GM12878 (cell line): ENCODE measurements at regions not wholly inside any gene's neighbourhood (a gene's known extent, or its start where the extent isn't known, plus 50 kb on each side); places are given as distances from the start of the nearest gene placed in this dataset.

Source experiments
- ATAC-seq: fragments of 200-7000 bp; cut with Tn5 transposase; 3 replicates; pipeline ENCODE4 v1.9.1; 2020; ENCODE audit warnings: mild to moderate bottlenecking, moderate library complexity
- BruUV-seq: library from RNA; stranded (reverse); fragments of 400-500 nt; replicated peaks from 2 replicates; lab custom pipeline; 2021; lab: Mats Ljungman, UMichigan
- CTCF ChIA-PET: fragments of 300-600 bp; sonication (Branson Sonifier 250); formaldehyde crosslinking; extraction: SDS; loops from one replicate; lab custom pipeline; 2021; ENCODE audit warnings: inconsistent platforms; lab: Yijun Ruan, JAX
- POLR2A ChIA-PET: fragments of 350-600 bp; formaldehyde crosslinking; extraction: SDS; loops from one replicate; lab custom pipeline; 2021; ENCODE audit warnings: inconsistent platforms; lab: Charles Lee
- RAD21 ChIA-PET: fragments of 300-600 bp; sonication (Branson Sonifier 250); formaldehyde crosslinking; loops from one replicate; lab custom pipeline; 2023; ENCODE audit warnings: antibody characterized with exemption; ENCODE audit not compliant: unreplicated experiment; lab: Charles Lee
- SMC1A ChIA-PET: fragments of 300-600 bp; sonication (Branson Sonifier 250); formaldehyde crosslinking; loops from one replicate; lab custom pipeline; 2023; ENCODE audit not compliant: unreplicated experiment, uncharacterized antibody; lab: Charles Lee
- DNase-seq: peaks from one replicate; pipeline ENCODE4 v3.0.0-alpha.2; 2011; ENCODE audit warnings: low read depth, low spot score
- FAIRE-seq: peaks from 3 replicates; lab custom pipeline; 2011; peaks lifted over from hg19 to GRCh38; lab: Jason Lieb, UNC
- H2AFZ ChIP-seq: 2 replicates; pipeline ENCODE4 v1.6.0; 2011; ENCODE audit warnings: low read depth, low read length, control low read depth; ENCODE audit not compliant: control insufficient read depth
- H3K27ac ChIP-seq: 2 replicates; pipeline ENCODE4 v1.5.1; 2011; ENCODE audit warnings: control low read depth; ENCODE audit not compliant: control insufficient read depth, insufficient read depth
- H3K27me3 ChIP-seq, 2 experiments: replicated peaks in 1 of 2; 2 replicates each; pipeline versions ENCODE4 v1.6.0 to v1.6.1; 2011; ENCODE audit warnings: low read length in 1 of 2; ENCODE audit not compliant: control insufficient read depth in 2 of 2, insufficient read depth in 2 of 2
- H3K36me3 ChIP-seq, 2 experiments: 2 replicates each; pipeline ENCODE4 v1.5.1; 2011; ENCODE audit warnings: low read length in 1 of 2; ENCODE audit not compliant: control insufficient read depth in 2 of 2, insufficient read depth in 2 of 2
- H3K4me1 ChIP-seq: 2 replicates; pipeline ENCODE4 v1.6.1; 2011; ENCODE audit warnings: mild to moderate bottlenecking, low read length, moderate library complexity, mixed read lengths; ENCODE audit not compliant: control insufficient read depth, insufficient read depth
- H3K4me2 ChIP-seq: 2 replicates; pipeline ENCODE4 v1.6.0; 2011; ENCODE audit warnings: control low read depth; ENCODE audit not compliant: control insufficient read depth, insufficient read depth
- H3K4me3 ChIP-seq: fragments of 200-600 bp; sonication (generic); 2 replicates; pipeline ENCODE4 v1.5.1; 2016
- H3K79me2 ChIP-seq: 2 replicates; pipeline ENCODE4 v1.6.0; 2011; ENCODE audit warnings: low read length; ENCODE audit not compliant: control insufficient read depth, insufficient read depth
- H3K9ac ChIP-seq: 2 replicates; pipeline ENCODE4 v1.8.0; 2011; ENCODE audit warnings: low read length, control low read depth, mixed read lengths; ENCODE audit not compliant: control insufficient read depth, insufficient read depth
- H3K9me3 ChIP-seq: replicated peaks from 3 replicates; pipeline ENCODE4 v1.5.1; 2011; ENCODE audit warnings: mild to moderate bottlenecking, low read length; ENCODE audit not compliant: control insufficient read depth, insufficient read depth
- H4K20me1 ChIP-seq: 2 replicates; pipeline ENCODE4 v1.6.0; 2011; ENCODE audit not compliant: control insufficient read depth, insufficient read depth
- BHLHE40 ChIP-seq, 2 experiments: fragments of 450-650 bp in 1 of 2; IDR thresholded peaks; 2 replicates each; pipeline ENCODE4 v1.6.1; 2011 to 2017; ENCODE audit warnings: low read depth in 2 of 2, borderline replicate concordance in 1 of 2, improper control_type of control experiment in 1 of 2, low read length in 1 of 2, mild to moderate bottlenecking in 1 of 2
- DPF2 ChIP-seq: fragments of 450-650 bp; IDR thresholded peaks from 2 replicates; pipeline ENCODE4 v1.6.1; 2017; ENCODE audit warnings: mild to moderate bottlenecking
- EZH2 ChIP-seq: IDR thresholded peaks from 2 replicates; pipeline ENCODE4 v1.6.1; 2012; ENCODE audit warnings: low read depth, mild to moderate bottlenecking, control low read depth, inconsistent platforms, low read length, borderline replicate concordance; ENCODE audit not compliant: control insufficient read depth
- HDGF ChIP-seq: fragments of 450-650 bp; IDR thresholded peaks from 2 replicates; pipeline ENCODE4 v1.6.1; 2016; ENCODE audit warnings: antibody characterized with exemption
- IKZF1 ChIP-seq: fragments of 450-650 bp; conservative IDR thresholded peaks from 2 replicates; pipeline ENCODE4 v1.6.1; 2017; ENCODE audit warnings: antibody characterized with exemption, mild to moderate bottlenecking
- JUNB ChIP-seq: IDR thresholded peaks from 2 replicates; pipeline ENCODE4 v1.6.1; 2016; ENCODE audit warnings: antibody characterized with exemption, mild to moderate bottlenecking
- MXI1 ChIP-seq: fragments of 150-350 bp; IDR thresholded peaks from 2 replicates; pipeline ENCODE4 v1.6.1; 2011; ENCODE audit warnings: low read depth, mild to moderate bottlenecking, inconsistent platforms, low read length, improper control_type of control experiment
- MYC ChIP-seq: IDR thresholded peaks from 2 replicates; pipeline ENCODE4 v1.6.1; 2011; ENCODE audit warnings: mild to moderate bottlenecking, low read length, moderate library complexity, inconsistent platforms; ENCODE audit not compliant: insufficient read depth, insufficient replicate concordance, insufficient read length, severe bottlenecking
- NRF1 ChIP-seq: conservative IDR thresholded peaks from 2 replicates; pipeline ENCODE4 v1.6.1; 2011; ENCODE audit warnings: mild to moderate bottlenecking, low read depth, low read length, improper control_type of control experiment
- RAD51 ChIP-seq: fragments of 450-650 bp; IDR thresholded peaks from 2 replicates; pipeline ENCODE4 v1.6.1; 2016; ENCODE audit warnings: moderate library complexity, mild to moderate bottlenecking, inconsistent platforms
- RB1 ChIP-seq: fragments of 450-650 bp; formaldehyde crosslinking; IDR thresholded peaks from 2 replicates; pipeline ENCODE4 v1.6.1; 2017; ENCODE audit warnings: mild to moderate bottlenecking, borderline replicate concordance
- SPI1 ChIP-seq: IDR thresholded peaks from 2 replicates; pipeline ENCODE4 v1.6.1; 2011; ENCODE audit warnings: low read depth, mild to moderate bottlenecking, low read length, moderate library complexity, borderline replicate concordance; ENCODE audit not compliant: insufficient read depth
- ZBED1 ChIP-seq: IDR thresholded peaks from 2 replicates; pipeline ENCODE4 v1.6.1; 2016; ENCODE audit warnings: borderline replicate concordance
- ZNF24 ChIP-seq: fragments of 450-650 bp; IDR thresholded peaks from 2 replicates; pipeline ENCODE4 v1.6.1; 2017; ENCODE audit warnings: antibody characterized with exemption, mild to moderate bottlenecking
- WGBS: methylation state at CpG from one replicate; pipeline ENCODE4 v1.1.6; 2016; ENCODE audit warnings: low lambda C conversion rate; ENCODE audit not compliant: insufficient replicate concordance, insufficient coverage; ENCODE audit errors: missing lambda C conversion rate; 5-methylcytosine and 5-hydroxymethylcytosine counted together
- in situ Hi-C: fragments of 300-500 bp; cut with MboI; formaldehyde crosslinking; loops from 9 replicates; pipeline ENCODE4 v1.14.3; 2018; ENCODE audit warnings: mixed read lengths
- intact Hi-C: fragments of 100-400 bp; cut with micrococcal nuclease; formaldehyde crosslinking; loops from one replicate; pipeline ENCODE4 v1.14.2; 2022; ENCODE audit not compliant: unreplicated experiment
- TF ChIP-seq, protein P1 (sequence below): fragments of 450-650 bp; IDR thresholded peaks from 2 replicates; pipeline ENCODE4 v1.6.1; 2017; ENCODE audit warnings: mild to moderate bottlenecking, moderate library complexity
- TF ChIP-seq, protein P2 (sequence below): fragments of 450-650 bp; IDR thresholded peaks from 2 replicates; pipeline ENCODE4 v1.6.1; 2017; ENCODE audit warnings: borderline replicate concordance

- H3K9ac ChIP-seq: no peak overlapping the region
- no peak for ATAC-seq
- no peak overlapping the region for H3K27ac ChIP-seq
- H3K36me3 ChIP-seq: no peaks in the 10 kb centered on the region
- ChIA-PET SMC1A (no interaction called here), RAD21 (no interaction called here), CTCF (no interaction called here), POLR2A (no interaction called here)
- no peaks in the 10 kb centered on the region for H4K20me1 ChIP-seq
- H3K4me3 ChIP-seq: no peak overlapping the region
- intact Hi-C loops (no loop called here), in situ Hi-C loops (no loop called here)
- H2AFZ ChIP-seq: no peak overlapping the region
- no peaks in the 10 kb centered on the region for H3K9me3 ChIP-seq
- no peaks in the 10 kb centered on the region for H3K27me3 ChIP-seq
- no peak for DNase-seq
- H3K4me1 ChIP-seq: no peaks in the 10 kb centered on the region
- no peaks in the 10 kb centered on the region for H3K79me2 ChIP-seq
- H3K4me2 ChIP-seq: no peak overlapping the region
- no peak for TF ChIP-seq ZNF24
- no peak for TF ChIP-seq MYC
- TF ChIP-seq, protein P1, sequence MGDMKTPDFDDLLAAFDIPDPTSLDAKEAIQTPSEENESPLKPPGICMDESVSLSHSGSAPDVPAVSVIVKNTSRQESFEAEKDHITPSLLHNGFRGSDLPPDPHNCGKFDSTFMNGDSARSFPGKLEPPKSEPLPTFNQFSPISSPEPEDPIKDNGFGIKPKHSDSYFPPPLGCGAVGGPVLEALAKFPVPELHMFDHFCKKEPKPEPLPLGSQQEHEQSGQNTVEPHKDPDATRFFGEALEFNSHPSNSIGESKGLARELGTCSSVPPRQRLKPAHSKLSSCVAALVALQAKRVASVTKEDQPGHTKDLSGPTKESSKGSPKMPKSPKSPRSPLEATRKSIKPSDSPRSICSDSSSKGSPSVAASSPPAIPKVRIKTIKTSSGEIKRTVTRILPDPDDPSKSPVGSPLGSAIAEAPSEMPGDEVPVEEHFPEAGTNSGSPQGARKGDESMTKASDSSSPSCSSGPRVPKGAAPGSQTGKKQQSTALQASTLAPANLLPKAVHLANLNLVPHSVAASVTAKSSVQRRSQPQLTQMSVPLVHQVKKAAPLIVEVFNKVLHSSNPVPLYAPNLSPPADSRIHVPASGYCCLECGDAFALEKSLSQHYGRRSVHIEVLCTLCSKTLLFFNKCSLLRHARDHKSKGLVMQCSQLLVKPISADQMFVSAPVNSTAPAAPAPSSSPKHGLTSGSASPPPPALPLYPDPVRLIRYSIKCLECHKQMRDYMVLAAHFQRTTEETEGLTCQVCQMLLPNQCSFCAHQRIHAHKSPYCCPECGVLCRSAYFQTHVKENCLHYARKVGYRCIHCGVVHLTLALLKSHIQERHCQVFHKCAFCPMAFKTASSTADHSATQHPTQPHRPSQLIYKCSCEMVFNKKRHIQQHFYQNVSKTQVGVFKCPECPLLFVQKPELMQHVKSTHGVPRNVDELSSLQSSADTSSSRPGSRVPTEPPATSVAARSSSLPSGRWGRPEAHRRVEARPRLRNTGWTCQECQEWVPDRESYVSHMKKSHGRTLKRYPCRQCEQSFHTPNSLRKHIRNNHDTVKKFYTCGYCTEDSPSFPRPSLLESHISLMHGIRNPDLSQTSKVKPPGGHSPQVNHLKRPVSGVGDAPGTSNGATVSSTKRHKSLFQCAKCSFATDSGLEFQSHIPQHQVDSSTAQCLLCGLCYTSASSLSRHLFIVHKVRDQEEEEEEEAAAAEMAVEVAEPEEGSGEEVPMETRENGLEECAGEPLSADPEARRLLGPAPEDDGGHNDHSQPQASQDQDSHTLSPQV: no peak
- TF ChIP-seq HDGF: no peak
- no peak for TF ChIP-seq DPF2
- TF ChIP-seq BHLHE40 (IDR thresholded peaks at IDR 0.05; ENCODE audit: borderline replicate concordance in 1 of 2, low read depth in 2 of 2, low read length in 1 of 2): no peak
- TF ChIP-seq NRF1: no peak
- TF ChIP-seq RAD51: no peak
- TF ChIP-seq ZBED1: no peak
- TF ChIP-seq MXI1: no peak
- TF ChIP-seq SPI1: no peak
- TF ChIP-seq EZH2: no peak
- no peak for TF ChIP-seq RB1
- TF ChIP-seq IKZF1: no peak
- TF ChIP-seq JUNB: no peak
- TF ChIP-seq, protein P2, sequence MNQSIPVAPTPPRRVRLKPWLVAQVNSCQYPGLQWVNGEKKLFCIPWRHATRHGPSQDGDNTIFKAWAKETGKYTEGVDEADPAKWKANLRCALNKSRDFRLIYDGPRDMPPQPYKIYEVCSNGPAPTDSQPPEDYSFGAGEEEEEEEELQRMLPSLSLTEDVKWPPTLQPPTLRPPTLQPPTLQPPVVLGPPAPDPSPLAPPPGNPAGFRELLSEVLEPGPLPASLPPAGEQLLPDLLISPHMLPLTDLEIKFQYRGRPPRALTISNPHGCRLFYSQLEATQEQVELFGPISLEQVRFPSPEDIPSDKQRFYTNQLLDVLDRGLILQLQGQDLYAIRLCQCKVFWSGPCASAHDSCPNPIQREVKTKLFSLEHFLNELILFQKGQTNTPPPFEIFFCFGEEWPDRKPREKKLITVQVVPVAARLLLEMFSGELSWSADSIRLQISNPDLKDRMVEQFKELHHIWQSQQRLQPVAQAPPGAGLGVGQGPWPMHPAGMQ: no peak
- no TSS peak for BruUV-seq
- 0% methylated on average over 1 of the region's 1 CpG for WGBS
- no peak for FAIRE-seq
Measured at GRCh38 chr2:103230796-103231195, 469.0 kb downstream of the TMEM182 start.
